Vagina (tissue), 2 donors: ENCODE measurements at regions not wholly inside any gene's neighbourhood (a gene's known extent, or its start where the extent isn't known, plus 50 kb on each side); places are given as distances from the start of the nearest gene placed in this dataset.

Experiments
- CTCF ChIP-seq, 3 experiments: fragments of 450-650 bp in 2 of 3; fragments of 200-600 bp in 1 of 3; sonication (generic) in 1 of 3; IDR thresholded peaks; one replicate each; pipeline ENCODE4 v1.5.1; 2017 to 2019; ENCODE audit warnings: antibody characterized with exemption in 3 of 3, mild to moderate bottlenecking in 2 of 3, moderate library complexity in 2 of 3
- POLR2A ChIP-seq, 2 donors: fragments of 450-650 bp; IDR thresholded peaks; one replicate each; pipeline ENCODE4 v1.6.1; 2017; ENCODE audit warnings: antibody characterized with exemption in 2 of 2, mild to moderate bottlenecking in 2 of 2, moderate library complexity in 2 of 2
- POLR2AphosphoS5 ChIP-seq, 2 donors: sonication (generic); formaldehyde crosslinking; IDR thresholded peaks; one replicate each; pipeline ENCODE4 v1.9.0; 2017; ENCODE audit warnings: antibody characterized with exemption in 2 of 2, mild to moderate bottlenecking in 2 of 2, low read depth in 1 of 2; ENCODE audit not compliant: insufficient read depth in 1 of 2

GRCh38 chr2:66253066-66253465 lies 181.9 kb upstream of the MEIS1 start:
- no peak for TF ChIP-seq POLR2A (IDR thresholded peaks at IDR 0.05)
- no peak for TF ChIP-seq CTCF (IDR thresholded peaks at IDR 0.05)
- no peak for TF ChIP-seq POLR2AphosphoS5 (IDR thresholded peaks at IDR 0.05; ENCODE audit: insufficient read depth in 1 of 2, low read depth in 1 of 2)
